B cell (primary cell): ENCODE measurements at regions not wholly inside any gene's neighbourhood (a gene's known extent, or its start where the extent isn't known, plus 50 kb on each side); places are given as distances from the start of the nearest gene placed in this dataset.

Source experiments
- ATAC-seq: fragments of 200-7000 bp; cut with Tn5 transposase; one replicate; pipeline ENCODE4 v1.10.0; 2021; ENCODE audit warnings: low read depth, mild to moderate bottlenecking, moderate number of reproducible peaks, moderate library complexity
- CTCF ChIA-PET: fragments of 350-600 bp; sonication (Branson Sonifier 250); formaldehyde crosslinking; loops from one replicate; lab custom pipeline; 2021; ENCODE audit warnings: antibody characterized with exemption, inconsistent platforms; lab: Charles Lee
- POLR2A ChIA-PET: fragments of 350-600 bp; sonication (Branson Sonifier 250); formaldehyde crosslinking; loops from one replicate; lab custom pipeline; 2021; ENCODE audit warnings: antibody characterized with exemption; lab: Charles Lee
- DNase-seq: peaks from one replicate; pipeline ENCODE4 v3.0.0; 2013
- H2AFZ ChIP-seq: 2 replicates; pipeline ENCODE4 v1.6.1; 2012; ENCODE audit warnings: mild to moderate bottlenecking, low read depth, low read length; ENCODE audit not compliant: insufficient read depth, poor library complexity, severe bottlenecking
- H3K27ac ChIP-seq, 2 donors: 1 replicate in 1 of 2; 2 replicates in 1 of 2; pipeline ENCODE4 v1.5.1; 2012 to 2013; ENCODE audit warnings: low read length in 2 of 2, mild to moderate bottlenecking in 2 of 2, moderate library complexity in 1 of 2
- H3K27me3 ChIP-seq, 4 experiments: fragments of 200-600 bp in 1 of 4; sonication (generic) in 1 of 4; replicated peaks in 1 of 4; 1 replicate in 2 of 4; 2 replicates in 2 of 4; pipeline versions ENCODE4 v1.6.1 to v1.7.0; 2013 to 2016; ENCODE audit warnings: low read length in 3 of 4, mild to moderate bottlenecking in 2 of 4, mixed read lengths in 1 of 4, moderate library complexity in 1 of 4; ENCODE audit not compliant: insufficient read depth in 4 of 4, control insufficient read depth in 3 of 4; ENCODE audit errors: control extremely low read depth in 1 of 4
- H3K36me3 ChIP-seq, 2 experiments: replicated peaks in 1 of 2; 1 replicate in 1 of 2; 2 replicates in 1 of 2; pipeline versions ENCODE4 v1.6.1 to v1.7.1; 2013; ENCODE audit warnings: low read length in 1 of 2; ENCODE audit not compliant: insufficient read depth in 2 of 2, control insufficient read depth in 1 of 2; ENCODE audit errors: control extremely low read depth in 1 of 2, extremely low read depth in 1 of 2
- H3K4me1 ChIP-seq, 2 donors: fragments of 200-600 bp in 1 of 2; sonication (generic) in 1 of 2; 1 replicate in 1 of 2; 2 replicates in 1 of 2; pipeline versions ENCODE4 v1.5.1 to v1.6.1; 2013 to 2017; ENCODE audit warnings: low read length in 2 of 2; ENCODE audit not compliant: control insufficient read depth in 2 of 2, insufficient read depth in 2 of 2
- H3K4me2 ChIP-seq: replicated peaks from 2 replicates; pipeline ENCODE3; 2012; ENCODE audit warnings: mild to moderate bottlenecking, low read depth, low read length; ENCODE audit not compliant: poor library complexity, severe bottlenecking
- H3K4me3 ChIP-seq, 5 experiments: fragments of 200-600 bp in 1 of 5; sonication (generic) in 1 of 5; 1 replicate in 3 of 5; 2 replicates in 2 of 5; pipeline versions ENCODE4 v1.5.1 to v1.7.0; 2011 to 2016; ENCODE audit warnings: low read length in 4 of 5, mild to moderate bottlenecking in 4 of 5, low read depth in 2 of 5, control low read depth in 1 of 5, moderate library complexity in 1 of 5; ENCODE audit not compliant: insufficient read depth in 1 of 5; ENCODE audit errors: control extremely low read depth in 1 of 5, extremely low read depth in 1 of 5
- H3K79me2 ChIP-seq: fragments of 200-600 bp; sonication (generic); one replicate; pipeline ENCODE4 v1.6.0; 2016; ENCODE audit warnings: low read length; ENCODE audit not compliant: control insufficient read depth, insufficient read depth
- H3K9ac ChIP-seq: fragments of 200-600 bp; sonication (generic); 2 replicates; pipeline ENCODE4 v1.6.1; 2017; ENCODE audit warnings: mild to moderate bottlenecking, low read length, moderate library complexity
- H3K9me3 ChIP-seq, 3 donors: one replicate each; pipeline versions ENCODE4 v1.6.1 to v1.7.1; 2013; ENCODE audit warnings: low read length in 2 of 3; ENCODE audit not compliant: control insufficient read depth in 2 of 3, insufficient read depth in 1 of 3; ENCODE audit errors: control extremely low read depth in 1 of 3
- H4K20me1 ChIP-seq: 2 replicates; pipeline ENCODE4 v1.6.0; 2012; ENCODE audit warnings: mild to moderate bottlenecking, low read length; ENCODE audit not compliant: insufficient read depth, control insufficient read depth, poor library complexity, severe bottlenecking
- H3K27ac Mint-ChIP-seq: one replicate; pipeline ENCODE4 v1.8.0; 2021; ENCODE audit warnings: mixed read lengths
- H3K27me3 Mint-ChIP-seq: one replicate; pipeline ENCODE4 v1.8.0; 2021; ENCODE audit warnings: mixed read lengths
- H3K4me1 Mint-ChIP-seq: one replicate; pipeline ENCODE4 v1.8.0; 2021; ENCODE audit warnings: mixed read lengths
- H3K4me3 Mint-ChIP-seq: one replicate; pipeline ENCODE4 v1.8.0; 2021; ENCODE audit warnings: mixed read lengths
- H3K9me3 Mint-ChIP-seq: one replicate; pipeline ENCODE4 v1.8.0; 2022; ENCODE audit warnings: mixed read lengths; ENCODE audit not compliant: insufficient read depth
- CTCF ChIP-seq: fragments of 200-600 bp; IDR thresholded peaks from one replicate; pipeline ENCODE4 v1.8.0; 2022; ENCODE audit warnings: antibody characterized with exemption, mild to moderate bottlenecking
- EZH2 ChIP-seq: IDR thresholded peaks from 2 replicates; pipeline ENCODE4 v1.6.1; 2012; ENCODE audit warnings: borderline replicate concordance, low read depth, mild to moderate bottlenecking, moderate library complexity, low read length; ENCODE audit not compliant: insufficient read depth, poor library complexity, severe bottlenecking
- WGBS: methylation state at CpG from one replicate; pipeline ENCODE4 v1.1.5; 2013; ENCODE audit warnings: missing lambda C conversion rate; ENCODE audit not compliant: insufficient coverage; 5-methylcytosine and 5-hydroxymethylcytosine counted together
- intact Hi-C: fragments of 100-400 bp; cut with micrococcal nuclease; formaldehyde crosslinking; loops from one replicate; pipeline ENCODE4 v1.10.0; 2022

DNA sequence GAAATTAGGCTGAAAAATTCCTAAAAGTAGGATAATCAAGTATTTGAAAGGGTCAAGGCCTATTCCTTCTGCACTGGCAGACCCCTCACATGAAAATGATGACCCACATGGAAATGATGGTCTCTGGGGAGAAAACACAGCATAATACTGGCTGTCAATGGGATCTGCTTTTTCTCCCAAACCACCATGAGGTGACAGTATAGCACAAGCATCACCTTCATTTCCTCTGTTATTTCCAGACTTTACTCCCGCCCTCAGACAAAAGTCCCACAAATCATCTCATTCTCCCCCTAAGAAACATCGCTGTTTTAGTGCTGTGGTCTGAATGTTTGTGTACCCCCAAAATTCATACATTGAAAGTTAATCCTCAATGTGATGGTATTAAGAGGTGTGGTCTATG, 161.0 kb downstream of the RSL24D1 start:
- Histone ChIP-seq H3K4me2 (no peak overlapping the region), H3K36me3 (no peaks in the 10 kb centered on the region), H3K27ac (no peak overlapping the region), H2AFZ (no peak overlapping the region), H4K20me1 (no peaks in the 10 kb centered on the region), H3K79me2 (no peaks in the 10 kb centered on the region), H3K9ac (no peak overlapping the region), H3K4me1 (no peaks in the 10 kb centered on the region), H3K4me3 (no peak overlapping the region), H3K27me3 (no peaks in the 10 kb centered on the region), H3K9me3 (no peaks in the 10 kb centered on the region)
- Mint-ChIP-seq H3K27me3 (no peaks in the 10 kb centered on the region), H3K4me1 (no peaks in the 10 kb centered on the region), H3K27ac (no peak overlapping the region), H3K4me3 (no peak overlapping the region), H3K9me3 (no peaks in the 10 kb centered on the region)
- ATAC-seq (no peak), DNase-seq (no peak)
- intact Hi-C loops, result no loop called here
- no peak for TF ChIP-seq CTCF
- TF ChIP-seq EZH2, result no peak
- no CpG with 5 or more reads among the region's 2 CpGs for WGBS
- CTCF ChIA-PET, result no interaction called here
- POLR2A ChIA-PET, result no interaction called here

DNA sequence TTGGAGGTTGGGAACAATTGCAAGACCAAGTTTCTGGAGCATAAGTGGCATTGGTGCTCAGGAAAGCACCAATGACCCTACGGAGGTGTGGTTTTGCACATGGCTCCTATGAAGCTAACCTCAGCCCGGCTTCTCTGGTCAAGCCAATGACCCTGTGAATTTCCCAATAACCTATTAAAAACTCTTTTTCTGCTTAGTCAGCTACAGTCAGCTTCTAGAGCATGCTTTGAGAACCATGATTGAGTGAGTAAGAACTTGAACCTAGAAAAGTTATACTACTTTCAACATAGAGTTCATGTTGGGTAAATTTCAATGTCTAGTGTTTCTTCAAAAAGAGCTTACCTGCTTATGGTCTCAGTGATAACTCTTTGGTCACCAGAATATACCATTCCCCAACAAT, 163.2 kb downstream of the RSL24D1 start:
- 100% methylated on average over 1 of the region's 2 CpGs for WGBS
- Mint-ChIP-seq H3K27me3 (no peaks in the 10 kb centered on the region), H3K27ac (no peak overlapping the region), H3K9me3 (no peaks in the 10 kb centered on the region), H3K4me1 (no peaks in the 10 kb centered on the region), H3K4me3 (no peak overlapping the region)
- ChIA-PET CTCF (no interaction called here), POLR2A (no interaction called here)
- Histone ChIP-seq H3K4me1 (no peaks in the 10 kb centered on the region), H3K4me2 (no peak overlapping the region), H4K20me1 (no peaks in the 10 kb centered on the region), H2AFZ (no peak overlapping the region), H3K4me3 (no peak overlapping the region), H3K79me2 (no peaks in the 10 kb centered on the region), H3K27ac (no peak overlapping the region), H3K9me3 (no peaks in the 10 kb centered on the region), H3K36me3 (no peaks in the 10 kb centered on the region), H3K9ac (no peak overlapping the region), H3K27me3 (no peaks in the 10 kb centered on the region)
- ATAC-seq, result no peak
- DNase-seq, result no peak
- TF ChIP-seq EZH2 (no peak), CTCF (no peak)
- intact Hi-C loops, result no loop called here
